ENCODE measurements at regions not wholly inside any gene's neighbourhood (a gene's known extent, or its start where the extent isn't known, plus 50 kb on each side); places are given as distances from the start of the nearest gene placed in this dataset.

GRCh38 chr7:115081772-115082171 lies 159.9 kb downstream of the MDFIC start:
- Histone ChIP-seq H3K4me1 (ENCODE audit: control insufficient read depth in 1 of 2, insufficient read depth in 2 of 2, low read length in 2 of 2) (no peaks in the 10 kb centered on the region), H3K27me3 (ENCODE audit: low read depth, low read length) (no peaks in the 10 kb centered on the region), H3K4me3 (ENCODE audit: low read depth in 1 of 2, low read length in 2 of 2) (no peak overlapping the region), H3K9me3 (ENCODE audit: control insufficient read depth in 1 of 2, low read length in 2 of 2) (no peaks in the 10 kb centered on the region), H3K36me3 (ENCODE audit: control insufficient read depth in 1 of 2, insufficient read depth in 2 of 2, low read length in 2 of 2) (no peaks in the 10 kb centered on the region), H3K27ac (ENCODE audit: low read length) (no peak overlapping the region)

DNA sequence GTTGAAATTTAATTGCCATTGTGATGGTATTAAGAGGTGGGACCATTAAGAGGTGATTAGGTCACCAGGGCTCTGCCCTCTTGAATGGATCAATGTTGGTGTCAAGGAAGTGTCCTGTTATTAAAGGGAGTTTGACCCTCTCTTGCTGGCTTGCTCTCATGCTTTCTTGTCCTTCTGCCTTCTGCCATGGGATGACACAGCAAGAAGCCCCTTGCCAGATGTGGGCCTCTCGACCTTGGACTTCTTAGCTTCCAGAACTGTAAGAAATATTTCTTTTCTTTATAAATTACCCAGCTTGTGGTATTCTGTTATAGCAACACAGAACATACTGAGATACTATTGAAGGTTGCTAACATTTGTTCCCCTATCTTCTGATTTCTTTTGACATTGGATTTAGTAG lies 157.0 kb downstream of the MDFIC start:
- Histone ChIP-seq H3K9me3 (ENCODE audit: control insufficient read depth in 1 of 2, low read length in 2 of 2) (no peaks in the 10 kb centered on the region), H3K27me3 (ENCODE audit: low read depth, low read length) (no peaks in the 10 kb centered on the region), H3K4me1 (ENCODE audit: control insufficient read depth in 1 of 2, insufficient read depth in 2 of 2, low read length in 2 of 2) (no peaks in the 10 kb centered on the region), H3K36me3 (ENCODE audit: control insufficient read depth in 1 of 2, insufficient read depth in 2 of 2, low read length in 2 of 2) (no peaks in the 10 kb centered on the region), H3K4me3 (ENCODE audit: low read depth in 1 of 2, low read length in 2 of 2) (no peak overlapping the region), H3K27ac (ENCODE audit: low read length) (no peak overlapping the region)

DNA sequence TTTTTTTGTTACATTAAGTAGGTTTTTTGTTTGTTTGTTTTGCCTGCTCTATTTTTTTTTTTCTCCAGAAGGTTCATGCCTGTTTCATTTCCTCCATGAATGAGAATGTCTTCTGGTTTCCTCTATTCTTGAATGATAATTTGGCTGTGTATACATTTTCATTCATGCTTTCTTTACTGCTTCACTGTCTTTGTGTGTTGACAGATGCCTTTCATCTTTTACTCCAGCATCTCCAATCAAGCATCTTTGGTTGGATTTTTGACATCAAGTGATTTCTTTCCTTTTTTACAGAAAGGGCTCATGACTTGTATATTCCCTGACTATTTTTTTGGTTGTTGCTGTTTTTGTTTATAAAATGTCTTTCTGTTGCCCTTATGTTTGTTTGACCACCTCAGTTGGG lies 156.5 kb downstream of the MDFIC start:
- H3K9me3 ChIP-seq (ENCODE audit: control insufficient read depth in 1 of 2, low read length in 2 of 2), result no peaks in the 10 kb centered on the region
- no peaks in the 10 kb centered on the region for H3K36me3 ChIP-seq (ENCODE audit: control insufficient read depth in 1 of 2, insufficient read depth in 2 of 2, low read length in 2 of 2)
- H3K4me1 ChIP-seq (ENCODE audit: control insufficient read depth in 1 of 2, insufficient read depth in 2 of 2, low read length in 2 of 2), result no peaks in the 10 kb centered on the region
- no peak overlapping the region for H3K27ac ChIP-seq (ENCODE audit: low read length)
- H3K27me3 ChIP-seq (ENCODE audit: low read depth, low read length), result no peaks in the 10 kb centered on the region
- H3K4me3 ChIP-seq (ENCODE audit: low read depth in 1 of 2, low read length in 2 of 2), result no peak overlapping the region

DNA sequence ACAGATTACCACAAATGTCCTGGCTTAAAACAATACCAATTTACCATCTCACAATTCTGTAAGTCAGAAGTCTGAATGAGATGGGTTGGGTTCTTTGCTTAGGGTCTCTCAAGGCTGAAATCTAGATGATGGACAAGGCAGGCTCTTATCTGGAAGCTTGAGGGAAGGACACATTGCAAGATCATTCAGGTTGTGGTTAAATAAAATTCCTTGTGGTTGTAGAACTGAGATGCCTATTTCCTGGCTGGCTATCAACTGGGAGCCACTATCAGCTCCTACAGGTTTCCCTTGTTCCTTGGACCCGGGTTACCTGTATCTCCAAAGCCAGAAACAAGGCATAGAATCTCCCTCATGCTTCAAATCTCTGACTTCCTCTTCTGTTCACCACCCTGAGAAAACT lies 148.4 kb downstream of the MDFIC start:
- Histone ChIP-seq H3K9me3 (ENCODE audit: control insufficient read depth in 1 of 2, low read length in 2 of 2) (no peaks in the 10 kb centered on the region), H3K4me3 (ENCODE audit: low read depth in 1 of 2, low read length in 2 of 2) (no peak overlapping the region), H3K27ac (ENCODE audit: low read length) (no peak overlapping the region), H3K36me3 (ENCODE audit: control insufficient read depth in 1 of 2, insufficient read depth in 2 of 2, low read length in 2 of 2) (no peaks in the 10 kb centered on the region), H3K4me1 (ENCODE audit: control insufficient read depth in 1 of 2, insufficient read depth in 2 of 2, low read length in 2 of 2) (no peaks in the 10 kb centered on the region), H3K27me3 (ENCODE audit: low read depth, low read length) (no peaks in the 10 kb centered on the region)

Data from muscle layer of duodenum (tissue), 2 donors.